ENCODE measurements at regions not wholly inside any gene's neighbourhood (a gene's known extent, or its start where the extent isn't known, plus 50 kb on each side); places are given as distances from the start of the nearest gene placed in this dataset.

DNA sequence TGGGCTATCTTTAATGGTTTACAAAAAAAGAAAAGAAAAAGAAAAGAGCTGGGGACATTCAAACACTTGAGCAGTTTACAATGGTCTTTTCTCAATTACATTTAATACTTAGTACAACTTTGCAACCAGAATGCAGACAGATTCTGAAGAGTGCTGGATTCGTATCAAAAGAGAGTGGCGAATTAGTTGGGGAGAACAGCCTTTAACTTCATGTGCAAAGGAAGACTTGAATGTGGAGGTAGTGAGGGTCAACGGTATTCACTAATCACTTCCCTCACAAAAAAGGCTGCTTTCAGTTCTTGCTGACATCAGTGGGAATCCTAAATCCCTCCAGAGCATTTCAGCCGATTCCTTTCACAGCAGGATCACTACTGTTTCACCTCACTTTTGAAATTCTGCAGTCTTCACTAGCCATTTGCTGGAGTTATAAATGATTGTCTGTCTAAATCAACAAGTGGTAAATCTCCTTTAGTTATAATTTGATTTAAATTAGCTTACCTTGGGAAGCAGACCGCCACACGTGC is 323.0 kb upstream of the SEMA6D start:
- no peak for TF ChIP-seq BHLHE40 (IDR thresholded peaks at IDR 0.05; ENCODE audit: low read depth, low read length)
- TF ChIP-seq, protein P1, sequence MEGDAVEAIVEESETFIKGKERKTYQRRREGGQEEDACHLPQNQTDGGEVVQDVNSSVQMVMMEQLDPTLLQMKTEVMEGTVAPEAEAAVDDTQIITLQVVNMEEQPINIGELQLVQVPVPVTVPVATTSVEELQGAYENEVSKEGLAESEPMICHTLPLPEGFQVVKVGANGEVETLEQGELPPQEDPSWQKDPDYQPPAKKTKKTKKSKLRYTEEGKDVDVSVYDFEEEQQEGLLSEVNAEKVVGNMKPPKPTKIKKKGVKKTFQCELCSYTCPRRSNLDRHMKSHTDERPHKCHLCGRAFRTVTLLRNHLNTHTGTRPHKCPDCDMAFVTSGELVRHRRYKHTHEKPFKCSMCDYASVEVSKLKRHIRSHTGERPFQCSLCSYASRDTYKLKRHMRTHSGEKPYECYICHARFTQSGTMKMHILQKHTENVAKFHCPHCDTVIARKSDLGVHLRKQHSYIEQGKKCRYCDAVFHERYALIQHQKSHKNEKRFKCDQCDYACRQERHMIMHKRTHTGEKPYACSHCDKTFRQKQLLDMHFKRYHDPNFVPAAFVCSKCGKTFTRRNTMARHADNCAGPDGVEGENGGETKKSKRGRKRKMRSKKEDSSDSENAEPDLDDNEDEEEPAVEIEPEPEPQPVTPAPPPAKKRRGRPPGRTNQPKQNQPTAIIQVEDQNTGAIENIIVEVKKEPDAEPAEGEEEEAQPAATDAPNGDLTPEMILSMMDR (conservative IDR thresholded peaks at IDR 0.05; ENCODE audit: low read depth, low read length) = no peak
- TF ChIP-seq NFE2L2 (IDR thresholded peaks at IDR 0.05; ENCODE audit: low read depth, low read length) = no peak
- TF ChIP-seq, protein P2, sequence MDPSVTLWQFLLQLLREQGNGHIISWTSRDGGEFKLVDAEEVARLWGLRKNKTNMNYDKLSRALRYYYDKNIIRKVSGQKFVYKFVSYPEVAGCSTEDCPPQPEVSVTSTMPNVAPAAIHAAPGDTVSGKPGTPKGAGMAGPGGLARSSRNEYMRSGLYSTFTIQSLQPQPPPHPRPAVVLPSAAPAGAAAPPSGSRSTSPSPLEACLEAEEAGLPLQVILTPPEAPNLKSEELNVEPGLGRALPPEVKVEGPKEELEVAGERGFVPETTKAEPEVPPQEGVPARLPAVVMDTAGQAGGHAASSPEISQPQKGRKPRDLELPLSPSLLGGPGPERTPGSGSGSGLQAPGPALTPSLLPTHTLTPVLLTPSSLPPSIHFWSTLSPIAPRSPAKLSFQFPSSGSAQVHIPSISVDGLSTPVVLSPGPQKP (IDR thresholded peaks at IDR 0.05; ENCODE audit: borderline replicate concordance, low read depth, low read length) = no peak

Data from IMR-90 (cell line).